Gastroesophageal sphincter (tissue), 3 donors: ENCODE measurements at regions not wholly inside any gene's neighbourhood (a gene's known extent, or its start where the extent isn't known, plus 50 kb on each side); places are given as distances from the start of the nearest gene placed in this dataset.

Source experiments
- EP300 ChIP-seq: sonication (generic); formaldehyde crosslinking; IDR thresholded peaks from one replicate; pipeline ENCODE4 v1.6.1; 2017; ENCODE audit warnings: antibody characterized with exemption, mild to moderate bottlenecking
- POLR2A ChIP-seq, 2 donors: fragments of 450-650 bp; IDR thresholded peaks; one replicate each; pipeline ENCODE4 v1.6.1; 2017; ENCODE audit warnings: antibody characterized with exemption in 2 of 2, mild to moderate bottlenecking in 2 of 2, moderate library complexity in 1 of 2
- POLR2AphosphoS5 ChIP-seq: sonication (generic); formaldehyde crosslinking; IDR thresholded peaks from one replicate; pipeline ENCODE4 v1.6.1; 2017; ENCODE audit warnings: antibody characterized with exemption
- TF ChIP-seq, protein P1 (sequence below), 4 experiments: fragments of 200-600 bp in 2 of 4; fragments of 450-650 bp in 2 of 4; sonication (generic) in 1 of 4; IDR thresholded peaks; one replicate each; pipeline ENCODE4 v1.5.1; 2017 to 2019; ENCODE audit warnings: antibody characterized with exemption in 4 of 4, mild to moderate bottlenecking in 2 of 4, moderate library complexity in 2 of 4

DNA sequence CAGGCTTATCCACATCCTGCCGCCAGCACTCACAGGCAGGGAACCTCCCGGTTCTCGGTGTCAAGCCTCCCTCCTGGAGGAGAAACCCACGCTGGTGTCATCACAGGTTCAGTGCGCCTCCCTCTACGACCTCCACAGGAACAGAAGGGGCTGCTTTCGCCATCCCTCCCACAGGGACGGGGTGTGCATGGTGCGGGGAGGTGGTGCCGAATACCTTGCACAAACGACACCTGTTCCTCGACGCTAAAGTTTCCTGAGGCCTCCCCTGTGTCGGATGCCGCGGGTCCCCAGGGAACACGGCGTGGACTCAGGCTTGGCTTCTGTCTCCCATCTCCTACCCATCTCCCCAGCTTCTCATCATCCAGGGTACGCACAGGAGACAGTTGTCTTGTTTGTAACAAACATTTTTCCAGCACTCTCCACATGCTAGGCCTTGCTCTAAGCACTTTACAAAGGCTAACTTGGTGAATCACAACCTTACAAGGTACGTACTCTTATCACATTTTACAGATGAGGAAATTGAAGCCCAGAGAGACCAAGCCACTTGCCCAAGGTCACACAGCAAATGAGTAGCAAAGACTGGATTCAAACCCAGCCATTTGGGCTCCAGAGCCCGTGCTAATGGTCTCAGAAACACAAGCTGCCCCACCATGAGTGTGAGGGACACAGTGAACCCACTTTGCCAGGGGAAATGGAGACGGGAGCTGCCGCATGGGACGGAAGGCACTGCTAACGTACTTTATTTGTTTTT is 271.6 kb downstream of the C16orf95 start:
- TF ChIP-seq POLR2AphosphoS5 (no peak), POLR2A (IDR thresholded peaks at IDR 0.05) (no peak), EP300 (no peak)
- TF ChIP-seq, protein P1, sequence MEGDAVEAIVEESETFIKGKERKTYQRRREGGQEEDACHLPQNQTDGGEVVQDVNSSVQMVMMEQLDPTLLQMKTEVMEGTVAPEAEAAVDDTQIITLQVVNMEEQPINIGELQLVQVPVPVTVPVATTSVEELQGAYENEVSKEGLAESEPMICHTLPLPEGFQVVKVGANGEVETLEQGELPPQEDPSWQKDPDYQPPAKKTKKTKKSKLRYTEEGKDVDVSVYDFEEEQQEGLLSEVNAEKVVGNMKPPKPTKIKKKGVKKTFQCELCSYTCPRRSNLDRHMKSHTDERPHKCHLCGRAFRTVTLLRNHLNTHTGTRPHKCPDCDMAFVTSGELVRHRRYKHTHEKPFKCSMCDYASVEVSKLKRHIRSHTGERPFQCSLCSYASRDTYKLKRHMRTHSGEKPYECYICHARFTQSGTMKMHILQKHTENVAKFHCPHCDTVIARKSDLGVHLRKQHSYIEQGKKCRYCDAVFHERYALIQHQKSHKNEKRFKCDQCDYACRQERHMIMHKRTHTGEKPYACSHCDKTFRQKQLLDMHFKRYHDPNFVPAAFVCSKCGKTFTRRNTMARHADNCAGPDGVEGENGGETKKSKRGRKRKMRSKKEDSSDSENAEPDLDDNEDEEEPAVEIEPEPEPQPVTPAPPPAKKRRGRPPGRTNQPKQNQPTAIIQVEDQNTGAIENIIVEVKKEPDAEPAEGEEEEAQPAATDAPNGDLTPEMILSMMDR (IDR thresholded peaks at IDR 0.05) = no peak
